C4-2B (cell line): ENCODE measurements at regions not wholly inside any gene's neighbourhood (a gene's known extent, or its start where the extent isn't known, plus 50 kb on each side); places are given as distances from the start of the nearest gene placed in this dataset.

ENCODE experiments used
- ZFX ChIP-seq: fragments of 450-650 bp; IDR thresholded peaks from 2 replicates; pipeline ENCODE4 v1.6.1; 2017
- TF ChIP-seq, protein P1 (sequence below): fragments of 450-650 bp; conservative IDR thresholded peaks from 2 replicates; pipeline ENCODE4 v1.5.1; 2017; ENCODE audit warnings: mild to moderate bottlenecking

DNA sequence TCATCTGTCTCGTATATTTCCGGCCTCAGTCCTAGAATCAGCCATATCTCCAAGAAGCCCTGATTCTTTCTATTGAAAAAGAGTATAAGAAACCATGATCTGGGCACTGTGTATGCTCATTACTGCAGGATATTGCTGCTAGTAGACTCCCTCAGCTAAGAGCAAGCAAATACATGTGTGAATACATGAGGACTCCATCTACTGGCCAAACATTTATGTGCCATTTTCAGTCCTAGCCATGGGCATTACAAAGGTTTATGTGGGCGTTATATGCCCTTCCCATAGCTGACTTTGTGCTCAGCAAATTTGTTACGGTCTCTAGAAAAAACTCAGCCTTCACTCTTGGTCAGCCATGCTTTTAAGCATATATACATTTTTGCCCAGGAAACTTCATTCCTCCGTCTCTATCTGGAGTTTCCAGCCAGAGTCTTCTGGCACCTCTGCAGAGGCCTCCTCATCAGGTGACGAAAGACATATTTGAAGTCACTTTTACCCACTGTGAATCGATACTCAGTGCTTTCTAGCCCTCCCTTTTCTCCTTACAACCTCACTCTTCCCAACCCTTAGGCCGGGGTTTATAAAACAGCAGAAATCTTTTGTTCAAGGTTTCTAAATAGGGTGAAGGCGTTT lies 1495.6 kb upstream of the CDH6 start:
- TF ChIP-seq, protein P1, sequence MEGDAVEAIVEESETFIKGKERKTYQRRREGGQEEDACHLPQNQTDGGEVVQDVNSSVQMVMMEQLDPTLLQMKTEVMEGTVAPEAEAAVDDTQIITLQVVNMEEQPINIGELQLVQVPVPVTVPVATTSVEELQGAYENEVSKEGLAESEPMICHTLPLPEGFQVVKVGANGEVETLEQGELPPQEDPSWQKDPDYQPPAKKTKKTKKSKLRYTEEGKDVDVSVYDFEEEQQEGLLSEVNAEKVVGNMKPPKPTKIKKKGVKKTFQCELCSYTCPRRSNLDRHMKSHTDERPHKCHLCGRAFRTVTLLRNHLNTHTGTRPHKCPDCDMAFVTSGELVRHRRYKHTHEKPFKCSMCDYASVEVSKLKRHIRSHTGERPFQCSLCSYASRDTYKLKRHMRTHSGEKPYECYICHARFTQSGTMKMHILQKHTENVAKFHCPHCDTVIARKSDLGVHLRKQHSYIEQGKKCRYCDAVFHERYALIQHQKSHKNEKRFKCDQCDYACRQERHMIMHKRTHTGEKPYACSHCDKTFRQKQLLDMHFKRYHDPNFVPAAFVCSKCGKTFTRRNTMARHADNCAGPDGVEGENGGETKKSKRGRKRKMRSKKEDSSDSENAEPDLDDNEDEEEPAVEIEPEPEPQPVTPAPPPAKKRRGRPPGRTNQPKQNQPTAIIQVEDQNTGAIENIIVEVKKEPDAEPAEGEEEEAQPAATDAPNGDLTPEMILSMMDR: peak; percentile 79
- TF ChIP-seq ZFX: no peak
